ENCODE measurements at regions not wholly inside any gene's neighbourhood (a gene's known extent, or its start where the extent isn't known, plus 50 kb on each side); places are given as distances from the start of the nearest gene placed in this dataset.

DNA sequence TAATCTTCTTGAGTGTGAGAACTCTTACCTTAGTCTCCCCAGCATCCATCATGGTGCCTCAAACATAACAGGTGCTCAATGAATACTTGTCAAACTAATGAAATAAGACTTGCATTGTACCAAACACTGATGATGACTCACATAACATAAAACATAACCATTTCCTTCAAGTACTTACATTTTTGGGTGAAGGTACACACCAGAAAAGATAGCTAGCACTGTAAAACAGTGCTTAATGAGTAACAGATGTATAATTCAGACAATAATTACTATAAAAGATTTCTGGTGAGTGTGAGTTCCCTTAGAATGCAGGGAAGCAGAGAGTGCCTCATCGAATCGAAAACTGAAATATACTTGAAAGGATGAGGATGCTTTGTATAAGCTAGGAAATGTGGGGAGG, 70.1 kb upstream of the HCCS start:
- Mint-ChIP-seq H3K9me3 (ENCODE audit: low read depth) (no peaks in the 10 kb centered on the region), H3K4me1 (no peaks in the 10 kb centered on the region), H3K27ac (no peak overlapping the region), H3K27me3 (no peaks in the 10 kb centered on the region), H3K4me3 (no peak overlapping the region), H3K36me3 (ENCODE audit: low read depth) (no peaks in the 10 kb centered on the region)
- intact Hi-C loops (cut with DNase I, micrococcal nuclease), result no loop called here
- DNase-seq (no peak), ATAC-seq (no peak)
- POLR2A ChIA-PET, result no interaction called here
- CTCF ChIA-PET, result no interaction called here

DNA sequence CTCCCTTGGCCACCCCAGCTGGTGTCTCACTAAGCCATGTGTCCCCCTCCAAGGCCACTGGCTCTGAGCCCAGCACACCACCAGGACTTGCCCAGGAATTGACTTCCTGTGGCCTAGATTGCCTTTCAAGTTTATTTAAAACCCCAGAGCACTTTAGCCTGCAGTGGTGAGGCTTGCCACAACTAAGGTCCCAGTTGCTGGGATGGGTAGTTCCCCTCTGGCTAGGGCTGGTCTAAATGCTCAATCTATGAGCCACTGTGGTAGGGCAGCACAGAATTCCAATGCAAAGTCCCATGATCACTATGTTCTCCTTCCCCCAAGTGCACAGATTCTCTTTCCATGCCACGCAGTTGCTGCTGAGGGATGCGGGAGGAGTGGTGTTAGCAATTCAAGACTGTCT, 61.1 kb upstream of the HCCS start:
- no peak overlapping the region for H3K27ac Mint-ChIP-seq
- no peaks in the 10 kb centered on the region for H3K4me1 Mint-ChIP-seq
- H3K36me3 Mint-ChIP-seq (ENCODE audit: low read depth), result no peaks in the 10 kb centered on the region
- H3K27me3 Mint-ChIP-seq, result no peaks in the 10 kb centered on the region
- DNase-seq (no peak), ATAC-seq (no peak)
- ChIA-PET CTCF (no interaction called here), POLR2A (no interaction called here)
- intact Hi-C loops (cut with DNase I, micrococcal nuclease), result no loop called here
- H3K4me3 Mint-ChIP-seq, result no peak overlapping the region
- H3K9me3 Mint-ChIP-seq (ENCODE audit: low read depth), result peaks cover 7% of the 10 kb centered on the region

DNA sequence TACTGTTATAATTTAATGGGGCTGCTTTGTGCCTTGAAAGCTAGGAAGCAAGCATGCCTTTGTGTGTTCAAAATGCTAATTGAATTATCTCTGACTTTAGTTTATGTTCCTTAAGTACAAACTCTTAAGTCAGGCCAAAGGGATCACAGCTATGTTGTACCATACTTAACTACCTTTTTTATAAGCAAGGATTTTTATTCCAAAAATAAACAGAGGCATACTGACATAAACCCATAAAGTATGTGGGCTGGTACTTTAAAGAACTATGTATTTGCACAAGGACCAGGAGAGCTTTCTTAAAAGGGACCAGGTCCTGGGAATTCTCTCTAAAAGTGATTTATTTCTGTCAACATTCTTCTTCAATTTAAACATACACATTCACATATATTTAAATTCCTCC, 57.8 kb upstream of the HCCS start:
- no peak overlapping the region for H3K27ac Mint-ChIP-seq
- ATAC-seq (no peak), DNase-seq (no peak)
- POLR2A ChIA-PET, result no interaction called here
- CTCF ChIA-PET, result no interaction called here
- no peaks in the 10 kb centered on the region for H3K27me3 Mint-ChIP-seq
- intact Hi-C loops (cut with DNase I, micrococcal nuclease), result no loop called here
- no peak overlapping the region for H3K4me3 Mint-ChIP-seq
- H3K36me3 Mint-ChIP-seq (ENCODE audit: low read depth), result no peaks in the 10 kb centered on the region
- no peaks in the 10 kb centered on the region for H3K4me1 Mint-ChIP-seq
- H3K9me3 Mint-ChIP-seq (ENCODE audit: low read depth), result peaks cover 2% of the 10 kb centered on the region

DNA sequence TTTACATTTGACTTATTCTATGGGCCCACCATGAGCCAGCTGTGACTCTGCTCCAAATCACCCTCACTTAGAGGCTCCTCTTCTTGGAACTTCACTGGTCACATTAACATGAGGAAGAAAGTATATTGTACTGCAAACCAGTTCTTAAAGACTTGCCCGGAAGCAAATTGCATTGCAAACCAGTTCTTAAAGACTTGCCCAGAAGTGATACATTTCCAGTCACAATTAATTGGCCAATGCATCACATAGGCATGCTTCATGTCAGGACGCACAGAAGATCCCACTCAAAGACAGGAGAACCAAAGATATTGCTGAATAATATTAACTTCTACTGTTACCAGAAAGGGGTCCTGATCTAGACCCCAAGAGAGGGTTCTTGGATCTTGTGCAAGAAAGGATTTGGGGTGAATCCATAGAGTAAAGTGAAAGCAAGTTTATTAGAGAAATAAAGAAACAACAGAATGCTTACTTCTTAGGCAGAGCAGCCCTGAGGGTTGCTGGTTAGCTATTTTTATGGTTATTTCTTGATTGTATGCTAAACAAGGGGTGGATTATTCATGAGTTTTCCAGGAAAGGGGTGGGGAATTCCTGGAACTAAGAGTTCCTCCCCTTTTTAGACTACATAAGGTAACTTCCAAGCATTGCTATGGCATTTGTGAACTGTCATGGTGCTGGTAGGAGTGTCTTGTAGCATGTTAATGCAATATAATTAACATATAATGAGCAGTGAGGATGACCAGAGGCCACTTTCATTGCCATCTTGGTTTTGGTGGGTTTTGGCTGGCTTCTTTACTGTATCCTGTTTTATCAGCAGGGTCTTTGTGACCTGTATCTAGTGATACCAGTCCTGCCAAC, 54.6 kb upstream of the HCCS start:
- Mint-ChIP-seq H3K27ac (no peak overlapping the region), H3K9me3 (ENCODE audit: low read depth) (no peaks in the 10 kb centered on the region), H3K27me3 (no peaks in the 10 kb centered on the region), H3K4me3 (no peak overlapping the region), H3K4me1 (no peaks in the 10 kb centered on the region), H3K36me3 (ENCODE audit: low read depth) (no peaks in the 10 kb centered on the region)
- intact Hi-C loops (cut with DNase I, micrococcal nuclease), result no loop called here
- DNase-seq, result no peak
- ChIA-PET POLR2A (no interaction called here), CTCF (interaction anchor here (0.5 kb wide), 1 partner anchor 43 kb away, joined by 3 read pairs; no protein-coding TSS in a partner anchor)
- no peak for ATAC-seq

DNA sequence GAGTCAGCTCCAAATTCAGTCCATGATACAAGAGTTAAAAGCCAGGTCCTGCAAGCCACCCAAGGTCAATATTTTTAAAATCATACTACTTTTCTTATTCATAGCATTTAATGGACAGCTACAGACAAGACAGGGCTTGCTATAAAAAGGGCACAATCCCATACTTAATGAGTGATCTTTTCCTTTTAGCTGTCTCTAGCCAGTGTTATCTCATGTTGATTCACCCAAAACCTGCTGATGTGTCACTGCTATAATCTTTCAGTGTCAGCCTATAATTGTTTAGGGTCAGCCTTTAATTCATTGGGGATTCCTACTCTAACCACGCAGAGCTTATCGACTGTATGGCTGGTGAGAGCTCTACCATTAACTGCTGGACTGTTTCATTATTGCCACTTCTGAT, 51.2 kb upstream of the HCCS start:
- intact Hi-C loops (cut with DNase I, micrococcal nuclease), result no loop called here
- CTCF ChIA-PET, result no interaction called here
- Mint-ChIP-seq H3K36me3 (ENCODE audit: low read depth) (no peaks in the 10 kb centered on the region), H3K4me3 (no peak overlapping the region), H3K27me3 (no peaks in the 10 kb centered on the region), H3K27ac (no peak overlapping the region), H3K4me1 (no peaks in the 10 kb centered on the region), H3K9me3 (ENCODE audit: low read depth) (no peaks in the 10 kb centered on the region)
- ATAC-seq (no peak), DNase-seq (no peak)
- POLR2A ChIA-PET, result no interaction called here

Measured in activated CD4-positive, alpha-beta T cell treated with anti-CD3 and anti-CD28 coated beads for 36 hours (primary cell).